Stromal cell of bone marrow (primary cell): ENCODE measurements at regions not wholly inside any gene's neighbourhood (a gene's known extent, or its start where the extent isn't known, plus 50 kb on each side); places are given as distances from the start of the nearest gene placed in this dataset.
"Not testable (repeated sequence)": the region's sequence is repeated elsewhere in the genome, so short reads cannot be mapped to it uniquely, and the experiment has no call there.

Experiments used
- DNase-seq: peaks from one replicate; pipeline ENCODE4 v3.0.0-alpha.2; 2012; ENCODE audit warnings: low read depth

- DNase-seq, result no peak
Measured at GRCh38 chr7:34332006-34332405, 326.0 kb upstream of the NPSR1 start.

DNA sequence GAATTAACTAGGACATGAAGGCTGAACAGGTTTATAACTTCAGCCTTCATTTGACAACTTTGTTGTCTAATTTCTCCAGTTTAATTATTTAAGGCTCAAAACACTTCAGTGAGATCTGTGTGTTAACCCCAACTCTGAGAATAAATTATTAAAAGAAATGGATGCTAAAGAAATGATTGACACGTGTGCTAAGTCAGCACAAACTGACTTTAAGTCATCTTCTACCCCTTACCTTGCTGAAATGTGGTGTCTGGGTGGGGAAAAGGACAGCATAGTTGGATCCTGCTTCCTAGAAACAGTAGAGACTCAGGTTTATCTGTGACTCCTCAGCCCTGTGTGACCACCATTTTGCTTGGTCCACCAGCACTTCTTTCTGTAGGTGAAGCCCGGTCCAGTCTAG, 324.8 kb upstream of the NPSR1 start:
- DNase-seq, result no peak

- DNase-seq, result no peak
Measured at GRCh38 chr7:34333925-34334324, 324.1 kb upstream of the NPSR1 start.

DNA sequence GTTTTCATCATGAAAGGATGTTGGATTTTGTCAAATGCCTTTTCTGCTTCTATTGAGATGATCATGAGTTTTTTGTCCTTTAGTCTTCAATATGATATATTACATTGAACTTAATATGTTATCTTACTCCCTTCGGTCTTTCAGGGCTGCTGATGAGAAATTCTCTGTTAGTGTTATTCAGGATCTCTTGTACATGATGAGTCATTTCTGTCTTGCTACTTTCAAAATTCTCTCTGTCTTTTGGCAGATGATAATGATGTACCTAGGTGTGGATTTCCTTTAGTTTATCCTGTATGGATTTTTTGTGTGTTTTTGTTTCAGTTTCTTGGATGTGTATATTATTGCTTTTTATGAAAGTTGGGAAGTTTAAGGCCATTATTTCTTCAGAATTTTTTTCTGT, 320.9 kb upstream of the NPSR1 start:
- DNase-seq, result no peak

- DNase-seq, result no peak
Measured at GRCh38 chr7:34338961-34339526, 319.0 kb upstream of the NPSR1 start.

- DNase-seq, result no peak
Measured at GRCh38 chr7:34341326-34341725, 316.7 kb upstream of the NPSR1 start.

DNA sequence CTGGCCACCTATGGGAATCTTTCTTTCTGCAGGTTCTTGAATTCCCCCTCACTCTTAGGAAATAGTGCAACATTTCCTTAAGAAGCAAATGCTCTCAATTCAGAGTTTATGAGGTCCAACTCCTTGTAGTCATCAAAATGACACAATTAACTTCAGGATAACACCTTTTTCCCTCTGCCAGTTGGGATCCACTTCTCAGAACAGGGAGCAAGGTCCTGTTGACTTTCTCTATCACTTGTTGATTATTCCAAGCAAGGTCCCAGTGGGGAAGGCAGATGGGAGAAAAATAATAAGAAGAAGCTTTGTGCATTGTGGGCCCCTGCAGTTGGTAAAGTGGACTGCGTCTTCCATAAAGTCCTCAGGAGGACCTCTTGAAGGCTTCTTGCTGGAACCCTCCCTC, 315.6 kb upstream of the NPSR1 start:
- DNase-seq, result no peak

DNA sequence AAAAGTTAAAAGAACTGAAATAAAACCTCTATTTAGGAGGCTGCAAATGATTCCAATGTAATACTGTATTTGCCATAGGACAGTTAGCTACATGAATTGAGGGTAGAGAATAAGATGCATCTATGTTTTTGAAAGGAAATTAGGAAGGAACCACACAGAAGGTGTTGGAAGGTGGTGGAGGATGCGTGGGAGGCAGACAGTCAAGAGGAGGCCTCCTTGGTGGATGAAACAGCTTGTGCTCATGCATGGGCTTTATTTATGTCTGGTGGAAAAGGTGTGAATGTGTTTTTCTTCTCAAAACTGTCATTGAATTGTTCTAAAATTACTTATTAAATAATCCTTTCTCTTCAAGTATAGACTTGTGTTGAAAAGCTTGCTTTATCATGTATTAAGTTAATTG, 314.4 kb upstream of the NPSR1 start:
- no peak for DNase-seq

DNA sequence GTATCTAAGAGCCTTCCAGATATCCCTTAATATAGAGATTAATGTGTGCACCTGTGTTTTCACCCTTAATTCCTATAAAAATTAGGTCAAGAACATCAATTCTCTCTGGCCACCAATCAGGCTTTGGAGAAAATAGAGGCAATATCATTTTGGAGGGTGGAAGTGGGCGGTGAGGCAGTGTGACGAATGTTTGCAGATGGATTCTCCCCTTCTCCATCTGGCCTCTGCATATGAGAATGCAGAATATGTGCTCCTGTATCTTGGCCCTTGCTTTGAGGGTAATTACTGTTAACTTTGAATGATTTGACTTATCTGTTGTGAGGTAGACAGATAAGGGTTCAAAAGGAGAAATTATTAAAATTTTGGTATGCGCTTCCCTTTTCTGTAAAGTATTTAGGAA, 304.0 kb upstream of the NPSR1 start:
- DNase-seq, result no peak

- no peak for DNase-seq
Measured at GRCh38 chr7:34354899-34355298, 303.1 kb upstream of the NPSR1 start.

- no peak for DNase-seq
Measured at GRCh38 chr7:34357068-34357467, 300.9 kb upstream of the NPSR1 start.

GRCh38 chr7:34357946-34358345, 300.1 kb upstream of the NPSR1 start:
- DNase-seq, result no peak

DNA sequence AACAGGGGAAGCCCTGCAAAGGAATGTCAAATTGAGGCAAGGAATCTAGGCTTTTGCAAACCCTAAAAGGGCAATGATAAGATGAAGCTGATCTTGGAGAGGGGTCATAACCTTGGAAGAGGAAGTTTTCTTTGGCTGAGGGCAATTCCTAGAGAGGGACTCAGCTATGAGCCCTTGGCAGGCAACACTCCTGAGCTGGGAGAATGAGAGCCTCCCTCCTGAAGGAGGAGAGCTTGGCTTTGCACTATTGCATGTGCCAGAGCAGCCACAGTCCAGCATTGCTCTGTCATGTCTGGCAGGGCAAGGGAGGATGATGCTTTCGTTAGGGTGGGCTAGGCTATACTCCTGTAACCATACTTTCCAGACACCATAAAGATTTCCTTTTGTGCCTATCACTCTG, 299.4 kb upstream of the NPSR1 start:
- not testable (repeated sequence) for DNase-seq

DNA sequence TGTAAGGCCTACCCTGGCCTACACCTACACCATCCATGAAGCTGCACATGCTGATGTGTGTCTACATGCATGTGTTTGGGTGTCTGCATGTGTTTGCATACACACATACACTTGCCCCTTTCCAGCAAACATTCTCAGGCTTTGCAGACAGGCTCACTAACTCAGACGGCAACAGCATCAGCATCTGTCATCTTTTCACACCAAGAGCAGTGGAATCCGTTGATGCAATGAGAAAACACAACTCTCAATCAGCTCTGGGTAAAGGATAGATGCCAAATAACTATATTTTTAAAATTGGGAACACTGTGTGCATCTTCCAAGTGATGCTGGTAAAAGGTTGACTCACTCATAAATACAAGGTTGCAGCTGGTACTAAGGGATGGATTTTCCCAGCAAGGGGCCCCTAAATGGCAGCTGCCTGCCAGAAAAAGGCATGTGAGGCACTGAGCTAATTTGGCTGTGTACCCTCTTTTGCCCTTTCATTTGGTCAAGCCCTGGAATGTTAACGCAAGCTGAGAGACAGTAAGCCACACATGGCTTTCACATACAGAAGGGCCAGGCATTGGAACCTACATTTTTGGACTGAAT, 296.3 kb upstream of the NPSR1 start:
- DNase-seq, result no peak

- DNase-seq, result no peak
Measured at GRCh38 chr7:34362621-34363020, 295.4 kb upstream of the NPSR1 start.

GRCh38 chr7:34364130-34364529, 293.9 kb upstream of the NPSR1 start:
- DNase-seq, result no peak

GRCh38 chr7:34365011-34365410, 293.0 kb upstream of the NPSR1 start:
- no peak for DNase-seq

DNA sequence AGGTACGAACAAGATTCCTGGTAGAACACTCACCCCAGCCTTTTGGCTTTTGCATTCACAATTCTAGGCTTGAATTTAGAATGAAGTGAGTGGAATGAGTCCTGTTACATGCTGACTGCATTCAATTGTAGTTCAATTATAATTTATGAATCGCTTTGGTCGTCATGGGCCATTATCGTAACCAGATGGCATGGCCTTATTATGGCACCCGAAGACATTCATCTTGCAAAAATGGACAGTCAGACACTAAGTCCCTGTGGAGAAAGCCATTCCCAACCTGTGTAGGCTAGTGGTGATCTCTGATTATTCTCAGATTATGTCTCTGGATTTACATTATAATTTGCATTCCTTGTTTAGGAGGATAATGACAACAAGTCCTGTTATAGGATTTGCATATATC, 292.4 kb upstream of the NPSR1 start:
- no peak for DNase-seq

DNA sequence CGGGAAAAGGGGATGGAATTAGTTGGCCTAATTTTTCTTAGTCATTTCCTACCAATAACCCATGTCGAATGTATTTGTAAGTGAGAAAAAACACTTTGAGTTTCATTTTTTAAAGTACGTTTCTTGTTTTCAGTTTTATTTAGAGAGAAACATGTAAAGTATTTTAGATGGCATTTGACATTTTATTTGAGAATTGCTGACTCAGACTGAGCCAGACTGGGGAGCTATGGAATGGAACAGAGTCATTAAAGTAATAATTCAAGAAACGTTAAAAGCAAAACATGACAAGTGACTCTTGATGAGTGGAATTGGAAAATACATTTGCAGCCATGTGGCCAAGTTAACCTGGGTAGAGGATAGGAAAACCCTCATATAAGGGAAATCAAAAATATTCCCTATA, 286.1 kb upstream of the NPSR1 start:
- no peak for DNase-seq

DNA sequence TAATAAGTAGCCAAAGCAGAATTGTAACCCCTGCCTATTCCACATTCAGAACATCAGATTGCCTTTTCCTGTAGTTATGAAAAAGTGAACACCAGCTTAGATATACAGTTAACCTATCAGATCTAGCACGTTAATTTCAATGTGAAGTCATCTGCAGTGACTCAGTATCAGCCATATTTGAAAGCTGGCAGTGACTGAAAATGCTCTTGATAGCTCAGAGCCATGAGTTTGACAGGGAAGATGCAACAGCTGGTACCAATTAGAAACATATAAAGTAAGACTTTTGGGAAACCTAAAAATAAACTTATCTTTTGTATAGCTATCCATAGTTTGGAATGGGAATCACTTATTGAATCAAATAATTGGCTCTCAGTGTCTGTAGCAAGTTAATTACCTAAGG, 284.1 kb upstream of the NPSR1 start:
- DNase-seq, result no peak

DNA sequence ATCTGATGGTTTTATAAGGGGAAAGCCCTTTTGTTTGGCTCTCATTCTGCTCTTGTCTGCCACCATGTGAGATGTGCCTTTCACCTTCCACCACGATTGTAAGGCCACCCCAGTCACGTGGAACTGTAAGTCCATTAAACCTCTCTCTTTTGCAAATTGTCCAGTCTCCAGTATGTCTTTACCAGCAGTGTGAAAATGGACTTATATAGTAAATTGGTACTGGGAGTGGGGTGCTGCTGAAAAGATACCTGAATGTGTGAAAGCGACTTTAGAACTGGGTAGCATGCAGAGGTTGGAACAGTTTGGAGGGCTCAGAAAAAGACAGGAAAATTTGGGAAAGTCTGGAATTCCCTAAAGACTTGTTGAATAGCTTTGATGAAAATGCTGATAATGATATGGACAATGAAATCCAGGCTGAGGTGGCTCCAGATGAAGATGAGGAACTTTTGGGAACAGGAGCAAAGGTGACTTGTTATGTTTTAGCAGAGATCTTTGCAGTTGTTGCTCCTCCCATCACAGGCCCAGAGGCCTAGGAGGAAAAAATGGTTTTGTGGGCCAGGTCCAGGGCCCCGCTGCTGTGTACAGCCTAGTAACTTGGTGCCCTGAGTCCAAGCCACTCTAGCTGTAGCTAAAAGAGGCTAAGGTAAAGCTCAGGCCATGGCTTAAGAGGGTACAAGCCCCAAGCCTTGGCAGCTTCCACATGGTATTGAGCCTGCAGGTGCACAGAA, 275.7 kb upstream of the NPSR1 start:
- no peak for DNase-seq

- DNase-seq, result no peak
Measured at GRCh38 chr7:34385384-34385783, 272.6 kb upstream of the NPSR1 start.

GRCh38 chr7:34389332-34390078, 268.5 kb upstream of the NPSR1 start:
- no peak for DNase-seq
